SK-N-SH (cell line): ENCODE measurements at regions not wholly inside any gene's neighbourhood (a gene's known extent, or its start where the extent isn't known, plus 50 kb on each side); places are given as distances from the start of the nearest gene placed in this dataset.

Experiments
- CTCF ChIA-PET: fragments of 300-600, 350-600 bp; formaldehyde crosslinking; extraction: SDS; loops from one replicate; lab custom pipeline; 2021; lab: Yijun Ruan, JAX
- POLR2A ChIA-PET: fragments of 350-600 bp; sonication (Branson Sonifier 250); formaldehyde crosslinking; extraction: SDS; loops from one replicate; lab custom pipeline; 2020; ENCODE audit warnings: antibody characterized with exemption, inconsistent platforms; lab: Yijun Ruan, JAX
- DNase-seq: peaks from one replicate; pipeline ENCODE4 v3.0.0; 2012
- H2AFZ ChIP-seq: fragments of 200-600 bp; sonication (generic); 2 replicates; pipeline ENCODE4 v1.8.1; 2016; ENCODE audit warnings: antibody characterized with exemption, mild to moderate bottlenecking, low read depth
- H3F3A ChIP-seq: fragments of 200-600 bp; sonication (generic); replicated peaks from 2 replicates; pipeline ENCODE3; 2016; ENCODE audit warnings: antibody characterized with exemption, mild to moderate bottlenecking; ENCODE audit not compliant: insufficient read depth
- H3K27ac ChIP-seq, 2 experiments: fragments of 200-500 bp in 1 of 2; fragments of 200-600 bp in 1 of 2; sonication (Bioruptor generic) in 1 of 2; sonication (generic), shearing (Covaris generic) in 1 of 2; 2 replicates each; pipeline versions ENCODE4 v1.5.1 to v1.6.1; 2014 to 2016; ENCODE audit warnings: low read depth in 2 of 2, inconsistent platforms in 1 of 2, low read length in 1 of 2, mild to moderate bottlenecking in 1 of 2, mixed read lengths in 1 of 2
- H3K27me3 ChIP-seq: fragments of 200-600 bp; sonication (generic), shearing (Covaris generic); 2 replicates; pipeline ENCODE4 v1.6.1; 2016; ENCODE audit warnings: mixed run types; ENCODE audit not compliant: insufficient read depth
- H3K36me3 ChIP-seq, 2 experiments: fragments of 200-500 bp in 1 of 2; fragments of 200-600 bp in 1 of 2; sonication (Bioruptor generic) in 1 of 2; sonication (generic) in 1 of 2; replicated peaks in 1 of 2; 2 replicates each; pipeline versions ENCODE3 to v1.5.1; 2014 to 2016; ENCODE audit warnings: low read length in 1 of 2, mild to moderate bottlenecking in 1 of 2; ENCODE audit not compliant: insufficient read depth in 2 of 2, control insufficient read depth in 1 of 2
- H3K4me1 ChIP-seq, 2 experiments: fragments of 200-500 bp in 1 of 2; fragments of 200-600 bp in 1 of 2; sonication (Bioruptor generic) in 1 of 2; sonication (generic), shearing (Covaris generic) in 1 of 2; 2 replicates each; pipeline versions ENCODE4 v1.5.1 to v1.6.1; 2014 to 2016; ENCODE audit warnings: low read depth in 1 of 2, low read length in 1 of 2, mixed run types in 1 of 2; ENCODE audit not compliant: insufficient read depth in 2 of 2, control insufficient read depth in 1 of 2
- H3K4me2 ChIP-seq: fragments of 200-600 bp; sonication (generic), shearing (Covaris generic); 2 replicates; pipeline ENCODE4 v1.6.1; 2017; ENCODE audit warnings: mixed run types
- H3K4me3 ChIP-seq, 2 experiments: fragments of 200-500 bp in 1 of 2; fragments of 200-600 bp in 1 of 2; sonication (Bioruptor generic) in 1 of 2; sonication (generic), shearing (Covaris generic) in 1 of 2; 2 replicates each; pipeline versions ENCODE4 v1.5.1 to v1.8.1; 2014 to 2016; ENCODE audit warnings: low read depth in 2 of 2, inconsistent platforms in 1 of 2, low read length in 1 of 2, mild to moderate bottlenecking in 1 of 2, mixed read lengths in 1 of 2, moderate library complexity in 1 of 2
- H3K79me2 ChIP-seq: fragments of 200-600 bp; sonication (generic); 2 replicates; pipeline ENCODE4 v1.8.1; 2017; ENCODE audit warnings: mild to moderate bottlenecking; ENCODE audit not compliant: insufficient read depth
- H3K9ac ChIP-seq: fragments of 200-600 bp; sonication (generic); 2 replicates; pipeline ENCODE4 v1.6.1; 2017; ENCODE audit warnings: mixed run types
- H3K9me2 ChIP-seq: fragments of 200-600 bp; sonication (generic); 2 replicates; pipeline ENCODE4 v1.6.1; 2017; ENCODE audit warnings: mixed run types
- H3K9me3 ChIP-seq: fragments of 200-600 bp; sonication (generic); 2 replicates; pipeline ENCODE4 v1.6.1; 2017; ENCODE audit warnings: mixed run types, mild to moderate bottlenecking, moderate library complexity
- H4K20me1 ChIP-seq: fragments of 200-600 bp; sonication (generic); 2 replicates; pipeline ENCODE4 v1.6.1; 2017; ENCODE audit warnings: mild to moderate bottlenecking, mixed run types; ENCODE audit not compliant: insufficient read depth
- CHD2 ChIP-seq: fragments of 150-350 bp; IDR thresholded peaks from 2 replicates; pipeline ENCODE4 v1.6.1; 2018; ENCODE audit warnings: low read length; ENCODE audit not compliant: partially characterized antibody
- CTCF ChIP-seq: fragments of 200-600 bp; sonication (generic); IDR thresholded peaks from 2 replicates; pipeline ENCODE4 v1.6.1; 2017; ENCODE audit warnings: antibody characterized with exemption, mild to moderate bottlenecking, moderate library complexity
- EP300 ChIP-seq, 2 experiments: IDR thresholded peaks; 2 replicates each; pipeline versions ENCODE4 v1.4.0 to v1.6.1; 2012; ENCODE audit warnings: borderline replicate concordance in 1 of 2, low read depth in 1 of 2, low read length in 1 of 2
- EZH2phosphoT487 ChIP-seq: fragments of 200-600 bp; sonication (generic); IDR thresholded peaks from 2 replicates; pipeline ENCODE4 v1.6.1; 2017; ENCODE audit warnings: low read depth, mixed run types, mild to moderate bottlenecking, antibody characterized with exemption, moderate library complexity, borderline replicate concordance
- FOXM1 ChIP-seq: IDR thresholded peaks from 2 replicates; pipeline ENCODE4 v1.4.0; 2012; ENCODE audit warnings: low read depth, mild to moderate bottlenecking
- GATA2 ChIP-seq: sonication (generic); formaldehyde crosslinking; IDR thresholded peaks from 2 replicates; pipeline ENCODE4 v1.5.0; 2020; ENCODE audit warnings: mild to moderate bottlenecking, missing genetic modification reagents
- IRF3 ChIP-seq: fragments of 150-350 bp; IDR thresholded peaks from 2 replicates; pipeline ENCODE4 v1.6.1; 2016; ENCODE audit warnings: mild to moderate bottlenecking, low read depth, low read length
- JUND ChIP-seq: IDR thresholded peaks from 2 replicates; pipeline ENCODE4 v1.4.0; 2012
- MAX ChIP-seq: IDR thresholded peaks from 2 replicates; pipeline ENCODE4 v1.4.0; 2012; ENCODE audit warnings: low read depth
- PBX3 ChIP-seq: IDR thresholded peaks from 2 replicates; pipeline ENCODE4; 2012
- POLR2AphosphoS5 ChIP-seq: IDR thresholded peaks from 2 replicates; pipeline ENCODE4 v1.6.1; 2012; ENCODE audit warnings: low read depth, low read length
- RAD21 ChIP-seq: IDR thresholded peaks from 2 replicates; pipeline ENCODE4 v1.6.1; 2012; ENCODE audit warnings: mild to moderate bottlenecking, low read length
- RCOR1 ChIP-seq: fragments of 150-350 bp; IDR thresholded peaks from 2 replicates; pipeline ENCODE4 v1.6.1; 2017; ENCODE audit warnings: antibody characterized with exemption, low read length
- SIN3A ChIP-seq: IDR thresholded peaks from 2 replicates; pipeline ENCODE4 v1.6.1; 2012; ENCODE audit warnings: low read depth, mild to moderate bottlenecking, low read length, moderate library complexity, borderline replicate concordance
- SMC3 ChIP-seq: IDR thresholded peaks from 2 replicates; pipeline ENCODE4 v1.6.1; 2012; ENCODE audit warnings: low read depth, low read length, improper control_type of control experiment
- TEAD4 ChIP-seq: IDR thresholded peaks from 2 replicates; pipeline ENCODE4 v1.4.0; 2012; ENCODE audit warnings: mild to moderate bottlenecking, borderline replicate concordance; ENCODE audit not compliant: insufficient read depth
- USF2 ChIP-seq: fragments of 150-350 bp; IDR thresholded peaks from 2 replicates; pipeline ENCODE4 v1.6.1; 2017; ENCODE audit warnings: antibody characterized with exemption, low read length, low read depth, borderline replicate concordance
- WGBS: methylation state at CpG from one replicate; pipeline ENCODE4 v1.1.6; 2017; ENCODE audit warnings: low lambda C conversion rate; 5-methylcytosine and 5-hydroxymethylcytosine counted together

GRCh38 chr2:82857967-82858366 is 1601.1 kb downstream of the SUCLG1 start:
- no peaks in the 10 kb centered on the region for H4K20me1 ChIP-seq
- no peaks in the 10 kb centered on the region for H3K9me2 ChIP-seq
- no peaks in the 10 kb centered on the region for H3K9me3 ChIP-seq
- no peak overlapping the region for H2AFZ ChIP-seq
- H3F3A ChIP-seq, result no peaks in the 10 kb centered on the region
- H3K4me3 ChIP-seq, result no peak overlapping the region
- no peaks in the 10 kb centered on the region for H3K36me3 ChIP-seq
- no peaks in the 10 kb centered on the region for H3K79me2 ChIP-seq
- H3K4me2 ChIP-seq, result no peak overlapping the region
- H3K4me1 ChIP-seq, result no peaks in the 10 kb centered on the region
- WGBS, result 6% methylated on average over 5 of the region's 5 CpGs
- ChIA-PET POLR2A (no interaction called here), CTCF (no interaction called here)
- H3K27ac ChIP-seq, result no peak overlapping the region
- H3K9ac ChIP-seq, result no peak overlapping the region
- no peak for TF ChIP-seq TEAD4
- no peak for TF ChIP-seq SMC3
- no peak for TF ChIP-seq EP300 (IDR thresholded peaks at IDR 0.05; ENCODE audit: borderline replicate concordance in 1 of 2, low read depth in 1 of 2, low read length in 1 of 2)
- TF ChIP-seq FOXM1, result no peak
- no peak for TF ChIP-seq EZH2phosphoT487
- no peak for TF ChIP-seq GATA2 (CRISPR knock-in tag)
- no peak for TF ChIP-seq POLR2AphosphoS5
- DNase-seq, result no peak
- no peaks in the 10 kb centered on the region for H3K27me3 ChIP-seq

GRCh38 chr2:82853299-82853698 is 1605.8 kb downstream of the SUCLG1 start:
- H3K27me3 ChIP-seq, result no peaks in the 10 kb centered on the region
- H4K20me1 ChIP-seq, result no peaks in the 10 kb centered on the region
- ChIA-PET POLR2A (no interaction called here), CTCF (no interaction called here)
- 18% methylated on average over 6 of the region's 6 CpGs for WGBS
- TF ChIP-seq SMC3 (no peak), RAD21 (no peak), TEAD4 (no peak), IRF3 (no peak), CTCF (no peak), SIN3A (no peak), PBX3 (no peak), USF2 (no peak), JUND (no peak), MAX (no peak), FOXM1 (no peak), EZH2phosphoT487 (no peak), RCOR1 (no peak), CHD2 (no peak)
- no peaks in the 10 kb centered on the region for H3F3A ChIP-seq
- H2AFZ ChIP-seq, result no peak overlapping the region
- H3K9me2 ChIP-seq, result no peaks in the 10 kb centered on the region
- H3K27ac ChIP-seq, result no peak overlapping the region
- H3K79me2 ChIP-seq, result no peaks in the 10 kb centered on the region
- no peaks in the 10 kb centered on the region for H3K4me1 ChIP-seq
- H3K4me2 ChIP-seq, result no peak overlapping the region
- no peaks in the 10 kb centered on the region for H3K9me3 ChIP-seq
- no peaks in the 10 kb centered on the region for H3K36me3 ChIP-seq
- no peak overlapping the region for H3K9ac ChIP-seq
- H3K4me3 ChIP-seq, result no peak overlapping the region
- no peak for DNase-seq
